Uterus (tissue), 3 donors: ENCODE measurements at regions not wholly inside any gene's neighbourhood (a gene's known extent, or its start where the extent isn't known, plus 50 kb on each side); places are given as distances from the start of the nearest gene placed in this dataset.

Experiments used
- DNase-seq, 2 donors: peaks; one replicate each; pipeline ENCODE4 v3.0.0-alpha.2; 2019 to 2020
- H3K27ac ChIP-seq, 2 donors: fragments of 200-600 bp; sonication (generic); 1 replicate in 1 of 2; 2 replicates in 1 of 2; pipeline ENCODE4 v1.5.1; 2016 to 2018
- H3K27me3 ChIP-seq, 2 donors: fragments of 200-600 bp; sonication (generic); one replicate each; pipeline ENCODE4 v1.5.1; 2018 to 2019; ENCODE audit warnings: control low read depth in 1 of 2
- H3K36me3 ChIP-seq, 2 donors: fragments of 200-600 bp; sonication (generic); one replicate each; pipeline ENCODE4 v1.5.1; 2019; ENCODE audit warnings: control low read depth in 1 of 2
- H3K4me1 ChIP-seq, 2 donors: fragments of 200-600 bp; sonication (generic); one replicate each; pipeline ENCODE4 v1.5.1; 2018 to 2019; ENCODE audit warnings: control low read depth in 1 of 2
- H3K4me3 ChIP-seq, 2 donors: fragments of 200-600 bp; sonication (generic); 1 replicate in 1 of 2; 2 replicates in 1 of 2; pipeline ENCODE4 v1.5.1; 2018 to 2019; ENCODE audit warnings: mild to moderate bottlenecking in 1 of 2
- H3K9me3 ChIP-seq, 2 donors: fragments of 200-600 bp; sonication (generic); one replicate each; pipeline ENCODE4 v1.5.1; 2019; ENCODE audit warnings: control low read depth in 1 of 2
- CTCF ChIP-seq, 4 experiments: fragments of 200-600 bp in 2 of 4; fragments of 450-650 bp in 2 of 4; sonication (generic) in 2 of 4; IDR thresholded peaks; one replicate each; pipeline ENCODE4 v1.5.1; 2016 to 2019; ENCODE audit warnings: antibody characterized with exemption in 4 of 4, mild to moderate bottlenecking in 2 of 4, moderate library complexity in 1 of 4
- POLR2A ChIP-seq, 2 donors: fragments of 450-650 bp; IDR thresholded peaks; one replicate each; pipeline ENCODE4 v1.6.1; 2016; ENCODE audit warnings: antibody characterized with exemption in 2 of 2, mild to moderate bottlenecking in 1 of 2, moderate library complexity in 1 of 2
- intact Hi-C: fragments of 100-400 bp; cut with DNase I; formaldehyde crosslinking; loops from one replicate; pipeline ENCODE4 v1.15.1; 2023; ENCODE audit warnings: low total_unique reads
- donor health status: DM: yes; HTN: yes; CAD: no.

- intact Hi-C loops: no loop called here
- Histone ChIP-seq H3K4me3 (no peak overlapping the region), H3K27me3 (no peaks in the 10 kb centered on the region), H3K9me3 (no peaks in the 10 kb centered on the region), H3K36me3 (no peaks in the 10 kb centered on the region), H3K4me1 (no peaks in the 10 kb centered on the region), H3K27ac (no peak overlapping the region)
- TF ChIP-seq CTCF (IDR thresholded peaks at IDR 0.05) (no peak), POLR2A (IDR thresholded peaks at IDR 0.05) (no peak)
- no peak for DNase-seq
Observed at GRCh38 chr22:49013707-49014106, 814.0 kb downstream of the BRD1 start.

GRCh38 chr22:49012712-49013395 lies 814.8 kb downstream of the BRD1 start:
- no peak for DNase-seq
- H3K27me3 ChIP-seq: no peaks in the 10 kb centered on the region
- no peak for TF ChIP-seq POLR2A (IDR thresholded peaks at IDR 0.05)
- TF ChIP-seq CTCF (IDR thresholded peaks at IDR 0.05): no peak
- no peak overlapping the region for H3K27ac ChIP-seq
- no peak overlapping the region for H3K4me3 ChIP-seq
- intact Hi-C loops: no loop called here
- H3K9me3 ChIP-seq: no peaks in the 10 kb centered on the region
- no peaks in the 10 kb centered on the region for H3K4me1 ChIP-seq
- H3K36me3 ChIP-seq: no peaks in the 10 kb centered on the region

- Histone ChIP-seq H3K27me3 (no peaks in the 10 kb centered on the region), H3K4me1 (no peaks in the 10 kb centered on the region), H3K4me3 (no peak overlapping the region), H3K27ac (no peak overlapping the region), H3K36me3 (no peaks in the 10 kb centered on the region), H3K9me3 (no peaks in the 10 kb centered on the region)
- intact Hi-C loops: no loop called here
- no peak for TF ChIP-seq CTCF (IDR thresholded peaks at IDR 0.05)
- no peak for TF ChIP-seq POLR2A (IDR thresholded peaks at IDR 0.05)
- DNase-seq: no peak
Observed at GRCh38 chr22:49011769-49012648, 815.7 kb downstream of the BRD1 start.

GRCh38 chr22:49011379-49011768 lies 816.3 kb downstream of the BRD1 start:
- DNase-seq: no peak
- H3K4me1 ChIP-seq: no peaks in the 10 kb centered on the region
- no peaks in the 10 kb centered on the region for H3K27me3 ChIP-seq
- no peaks in the 10 kb centered on the region for H3K36me3 ChIP-seq
- no peak overlapping the region for H3K4me3 ChIP-seq
- no peak for TF ChIP-seq CTCF (IDR thresholded peaks at IDR 0.05)
- no peak for TF ChIP-seq POLR2A (IDR thresholded peaks at IDR 0.05)
- no peaks in the 10 kb centered on the region for H3K9me3 ChIP-seq
- H3K27ac ChIP-seq: no peak overlapping the region
- intact Hi-C loops: no loop called here

DNA sequence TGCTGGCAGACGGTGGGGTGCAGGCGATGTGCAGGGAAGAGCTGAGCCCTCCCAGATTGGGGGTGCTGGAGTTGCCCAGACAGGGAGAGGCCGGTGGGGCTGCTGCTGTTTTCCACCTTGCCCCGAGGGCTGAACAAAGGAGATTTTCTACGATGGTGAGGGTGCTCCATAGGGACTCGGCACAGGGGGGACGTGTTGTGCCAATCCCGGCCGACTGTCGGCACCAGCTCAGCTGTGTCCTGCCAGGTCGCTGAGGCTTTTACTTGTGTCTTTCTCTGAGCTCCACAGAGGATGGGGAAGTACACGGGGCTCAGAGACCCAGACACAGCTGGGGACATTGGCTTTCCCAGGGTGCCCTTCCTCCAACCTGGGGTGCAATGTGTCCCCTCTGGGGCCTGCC lies 816.8 kb downstream of the BRD1 start:
- Histone ChIP-seq H3K27me3 (no peaks in the 10 kb centered on the region), H3K4me1 (no peaks in the 10 kb centered on the region), H3K36me3 (no peaks in the 10 kb centered on the region), H3K9me3 (no peaks in the 10 kb centered on the region), H3K4me3 (no peak overlapping the region), H3K27ac (no peak overlapping the region)
- intact Hi-C loops: no loop called here
- no peak for DNase-seq
- TF ChIP-seq POLR2A (IDR thresholded peaks at IDR 0.05) (no peak), CTCF (IDR thresholded peaks at IDR 0.05) (no peak)
